Ishikawa (cell line): ENCODE measurements at regions not wholly inside any gene's neighbourhood (a gene's known extent, or its start where the extent isn't known, plus 50 kb on each side); places are given as distances from the start of the nearest gene placed in this dataset.

Experiments used
- CEBPB ChIP-seq: IDR thresholded peaks from 2 replicates; pipeline ENCODE4 v1.6.1; 2012
- CREB1 ChIP-seq: IDR thresholded peaks from 2 replicates; pipeline ENCODE4 v1.6.1; 2012; ENCODE audit warnings: low read depth
- EGR1 ChIP-seq: IDR thresholded peaks from 2 replicates; pipeline ENCODE4 v1.6.1; 2012
- EP300 ChIP-seq: IDR thresholded peaks from 2 replicates; pipeline ENCODE4 v1.6.1; 2012; ENCODE audit warnings: borderline replicate concordance
- FOXM1 ChIP-seq: IDR thresholded peaks from 2 replicates; pipeline ENCODE4 v1.6.1; 2012; ENCODE audit warnings: low read depth, borderline replicate concordance
- NFIC ChIP-seq: IDR thresholded peaks from 2 replicates; pipeline ENCODE4 v1.6.1; 2012
- RAD21 ChIP-seq: IDR thresholded peaks from 2 replicates; pipeline ENCODE4 v1.6.1; 2012; ENCODE audit warnings: low read depth
- TAF1 ChIP-seq: IDR thresholded peaks from 2 replicates; pipeline ENCODE4 v1.6.1; 2012; ENCODE audit warnings: low read depth, mild to moderate bottlenecking
- TCF12 ChIP-seq: IDR thresholded peaks from 2 replicates; pipeline ENCODE4 v1.6.1; 2012; ENCODE audit warnings: low read depth
- TEAD4 ChIP-seq: IDR thresholded peaks from 2 replicates; pipeline ENCODE4 v1.6.1; 2012
- YY1 ChIP-seq: IDR thresholded peaks from 2 replicates; pipeline ENCODE4 v1.6.1; 2012; ENCODE audit warnings: low read depth
- ZBTB7A ChIP-seq: IDR thresholded peaks from 2 replicates; pipeline ENCODE4 v1.6.1; 2012; ENCODE audit warnings: low read depth
- TF ChIP-seq, protein P1 (sequence below): IDR thresholded peaks from 2 replicates; pipeline ENCODE4 v1.6.1; 2012; ENCODE audit warnings: low read depth, mild to moderate bottlenecking
- TF ChIP-seq, protein P2 (sequence below): IDR thresholded peaks from 2 replicates; pipeline ENCODE4 v1.6.1; 2012
- TF ChIP-seq, protein P3 (sequence below): IDR thresholded peaks from 2 replicates; pipeline ENCODE4 v1.6.1; 2012

DNA sequence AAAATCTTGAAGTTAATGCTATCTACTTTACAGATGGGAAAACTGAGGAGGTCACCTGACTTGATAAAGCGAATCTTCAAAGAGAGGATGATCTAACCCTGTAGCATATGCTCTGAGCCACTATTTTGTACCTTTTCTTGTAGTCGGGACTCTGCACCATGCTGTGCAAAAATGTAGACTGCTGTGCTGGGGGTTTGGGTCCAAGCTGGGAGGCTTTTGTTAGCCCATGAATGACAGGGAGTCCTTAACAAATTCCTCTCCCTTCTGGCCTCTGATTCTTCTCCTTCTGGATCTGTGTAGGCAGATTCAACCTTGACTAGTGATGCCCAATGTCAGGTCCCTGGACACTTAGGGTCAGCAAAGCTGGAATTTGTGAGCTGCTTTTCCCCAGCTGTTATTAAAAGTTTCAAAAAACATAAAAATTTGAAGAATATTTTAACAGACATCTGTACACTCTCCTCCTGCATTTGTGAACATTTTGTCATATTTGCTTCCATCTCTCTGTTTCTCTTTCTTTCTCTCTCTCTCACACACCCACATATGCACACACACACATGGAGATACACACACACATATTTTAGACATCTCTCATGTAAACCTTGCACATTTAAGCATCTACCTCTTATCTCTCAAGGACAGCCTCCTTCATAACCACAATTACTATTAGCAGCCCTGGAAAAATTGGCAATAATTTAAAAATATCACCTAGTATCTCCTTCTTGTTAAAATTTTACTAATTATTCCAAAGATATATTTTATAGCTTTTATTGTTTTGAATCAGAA, 335.0 kb upstream of the TRIB2 start:
- no peak for TF ChIP-seq TAF1
- no peak for TF ChIP-seq CEBPB
- TF ChIP-seq, protein P1, sequence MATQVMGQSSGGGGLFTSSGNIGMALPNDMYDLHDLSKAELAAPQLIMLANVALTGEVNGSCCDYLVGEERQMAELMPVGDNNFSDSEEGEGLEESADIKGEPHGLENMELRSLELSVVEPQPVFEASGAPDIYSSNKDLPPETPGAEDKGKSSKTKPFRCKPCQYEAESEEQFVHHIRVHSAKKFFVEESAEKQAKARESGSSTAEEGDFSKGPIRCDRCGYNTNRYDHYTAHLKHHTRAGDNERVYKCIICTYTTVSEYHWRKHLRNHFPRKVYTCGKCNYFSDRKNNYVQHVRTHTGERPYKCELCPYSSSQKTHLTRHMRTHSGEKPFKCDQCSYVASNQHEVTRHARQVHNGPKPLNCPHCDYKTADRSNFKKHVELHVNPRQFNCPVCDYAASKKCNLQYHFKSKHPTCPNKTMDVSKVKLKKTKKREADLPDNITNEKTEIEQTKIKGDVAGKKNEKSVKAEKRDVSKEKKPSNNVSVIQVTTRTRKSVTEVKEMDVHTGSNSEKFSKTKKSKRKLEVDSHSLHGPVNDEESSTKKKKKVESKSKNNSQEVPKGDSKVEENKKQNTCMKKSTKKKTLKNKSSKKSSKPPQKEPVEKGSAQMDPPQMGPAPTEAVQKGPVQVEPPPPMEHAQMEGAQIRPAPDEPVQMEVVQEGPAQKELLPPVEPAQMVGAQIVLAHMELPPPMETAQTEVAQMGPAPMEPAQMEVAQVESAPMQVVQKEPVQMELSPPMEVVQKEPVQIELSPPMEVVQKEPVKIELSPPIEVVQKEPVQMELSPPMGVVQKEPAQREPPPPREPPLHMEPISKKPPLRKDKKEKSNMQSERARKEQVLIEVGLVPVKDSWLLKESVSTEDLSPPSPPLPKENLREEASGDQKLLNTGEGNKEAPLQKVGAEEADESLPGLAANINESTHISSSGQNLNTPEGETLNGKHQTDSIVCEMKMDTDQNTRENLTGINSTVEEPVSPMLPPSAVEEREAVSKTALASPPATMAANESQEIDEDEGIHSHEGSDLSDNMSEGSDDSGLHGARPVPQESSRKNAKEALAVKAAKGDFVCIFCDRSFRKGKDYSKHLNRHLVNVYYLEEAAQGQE, result no peak
- TF ChIP-seq, protein P2, sequence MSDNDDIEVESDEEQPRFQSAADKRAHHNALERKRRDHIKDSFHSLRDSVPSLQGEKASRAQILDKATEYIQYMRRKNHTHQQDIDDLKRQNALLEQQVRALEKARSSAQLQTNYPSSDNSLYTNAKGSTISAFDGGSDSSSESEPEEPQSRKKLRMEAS, result no peak
- TF ChIP-seq FOXM1, result no peak
- TF ChIP-seq ZBTB7A, result no peak
- no peak for TF ChIP-seq EP300
- TF ChIP-seq, protein P3, sequence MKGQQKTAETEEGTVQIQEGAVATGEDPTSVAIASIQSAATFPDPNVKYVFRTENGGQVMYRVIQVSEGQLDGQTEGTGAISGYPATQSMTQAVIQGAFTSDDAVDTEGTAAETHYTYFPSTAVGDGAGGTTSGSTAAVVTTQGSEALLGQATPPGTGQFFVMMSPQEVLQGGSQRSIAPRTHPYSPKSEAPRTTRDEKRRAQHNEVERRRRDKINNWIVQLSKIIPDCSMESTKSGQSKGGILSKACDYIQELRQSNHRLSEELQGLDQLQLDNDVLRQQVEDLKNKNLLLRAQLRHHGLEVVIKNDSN, result no peak
- TF ChIP-seq RAD21, result no peak
- TF ChIP-seq NFIC, result no peak
- no peak for TF ChIP-seq CREB1
- no peak for TF ChIP-seq TCF12
- TF ChIP-seq YY1, result no peak
- TF ChIP-seq TEAD4, result no peak
- TF ChIP-seq EGR1, result no peak

DNA sequence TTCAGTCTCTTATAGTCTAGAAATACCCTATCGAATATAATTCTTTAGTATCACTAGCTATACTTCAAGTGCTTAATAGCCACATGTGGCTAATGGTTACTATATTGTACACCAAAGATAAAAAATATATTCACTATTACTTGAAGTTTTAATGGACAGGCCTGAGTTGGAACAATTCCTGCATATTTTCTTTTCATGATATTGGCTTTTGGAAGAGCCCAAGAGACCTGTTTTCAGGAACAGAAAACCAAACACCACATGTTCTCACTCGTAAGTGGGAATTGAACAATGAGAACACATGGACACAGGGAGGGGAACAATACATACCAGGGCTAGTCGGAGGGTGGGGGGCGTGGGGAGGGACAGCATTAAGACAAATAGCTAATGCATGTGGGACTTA, 334.4 kb upstream of the TRIB2 start:
- TF ChIP-seq CREB1 (no peak), RAD21 (no peak), NFIC (no peak)

DNA sequence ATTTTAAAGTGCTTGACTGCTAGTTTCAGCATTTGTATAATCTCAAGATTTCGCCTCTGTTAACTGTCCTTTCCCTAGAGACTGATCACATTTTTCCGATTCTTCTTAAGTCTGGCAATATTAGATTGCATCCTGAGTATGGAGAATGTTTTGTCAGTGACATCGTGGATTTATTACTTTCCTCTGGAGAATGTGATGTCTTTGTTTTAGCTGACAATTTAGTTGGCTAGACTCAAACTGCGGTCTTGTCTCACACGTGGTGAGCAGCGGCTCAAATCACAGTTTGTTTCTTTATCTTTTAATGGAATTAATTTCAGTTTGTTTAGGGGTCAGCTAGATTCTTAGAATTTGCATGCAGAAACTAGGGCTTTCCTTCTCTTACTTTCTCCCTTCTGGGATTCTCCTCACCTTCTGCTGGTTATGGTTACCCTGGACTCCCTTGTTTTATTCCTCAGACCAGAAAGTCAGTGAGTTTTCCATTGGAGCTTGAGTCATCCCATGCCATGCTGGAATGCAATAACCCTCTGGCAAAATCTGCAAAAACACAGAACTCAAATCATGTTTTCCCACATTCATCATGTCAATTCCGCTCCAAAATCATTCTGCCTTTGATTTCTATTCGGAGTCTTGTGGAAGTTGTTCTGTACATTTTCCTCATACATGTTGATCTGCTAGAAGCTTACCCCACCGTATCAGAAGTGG, 327.2 kb upstream of the TRIB2 start:
- no peak for TF ChIP-seq TEAD4
- no peak for TF ChIP-seq YY1
- TF ChIP-seq CEBPB, result no peak
- TF ChIP-seq, protein P1, result no peak
- no peak for TF ChIP-seq RAD21
- no peak for TF ChIP-seq EP300
- TF ChIP-seq, protein P2, result no peak
- no peak for TF ChIP-seq TCF12
- no peak for TF ChIP-seq EGR1
- no peak for TF ChIP-seq FOXM1
- TF ChIP-seq, protein P3, result no peak
- no peak for TF ChIP-seq CREB1
- TF ChIP-seq NFIC, result no peak
- TF ChIP-seq ZBTB7A, result no peak
- no peak for TF ChIP-seq TAF1

DNA sequence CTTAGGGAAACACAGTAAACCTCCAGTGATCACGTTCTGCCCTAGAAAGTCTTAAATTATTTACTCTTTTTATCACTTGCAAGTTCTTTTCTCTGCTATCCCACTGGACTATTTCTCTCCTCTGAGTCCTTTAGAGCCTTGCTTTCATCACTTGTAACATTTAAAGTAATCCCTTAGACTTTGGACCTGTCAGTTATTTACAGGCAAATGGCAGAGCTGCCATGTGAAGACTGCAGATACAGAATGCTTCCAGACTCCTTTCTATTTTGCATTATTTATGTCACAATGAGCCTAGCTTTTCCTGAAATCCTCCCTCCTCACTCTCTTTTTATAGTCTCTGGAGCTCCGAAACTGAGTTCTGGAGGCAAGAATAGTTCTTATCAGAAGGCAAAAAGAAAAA, 325.6 kb upstream of the TRIB2 start:
- TF ChIP-seq TCF12, result no peak
- TF ChIP-seq, protein P2, result no peak
- TF ChIP-seq CEBPB, result no peak
- no peak for TF ChIP-seq NFIC
- TF ChIP-seq CREB1, result no peak
- TF ChIP-seq ZBTB7A, result no peak

DNA sequence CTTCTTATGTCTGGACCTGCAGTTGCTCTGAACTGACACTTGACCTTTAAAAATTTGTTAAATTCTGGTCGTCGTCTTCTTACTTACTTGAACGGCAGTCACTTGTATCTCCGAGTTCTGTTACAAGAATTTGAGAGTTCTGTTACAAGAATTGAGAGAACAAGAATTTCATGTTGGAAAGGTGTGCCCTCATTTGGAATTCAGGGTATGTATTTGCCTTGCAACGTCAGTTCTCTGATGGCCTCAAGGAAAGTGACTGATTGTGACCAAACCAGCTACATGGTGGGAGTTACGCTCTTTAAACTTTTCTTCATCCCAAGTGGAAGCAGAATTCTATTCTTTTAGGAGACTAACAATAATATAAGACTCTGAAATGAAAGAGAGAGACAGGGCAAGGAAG, 320.0 kb upstream of the TRIB2 start:
- TF ChIP-seq CEBPB (no peak), NFIC (no peak), FOXM1 (no peak), CREB1 (no peak), RAD21 (no peak), EP300 (no peak), YY1 (no peak), TCF12 (no peak), TAF1 (no peak), ZBTB7A (no peak), EGR1 (no peak), TEAD4 (no peak)
- TF ChIP-seq, protein P1, result no peak
- TF ChIP-seq, protein P3, result no peak
- TF ChIP-seq, protein P2, result no peak
